ENCODE measurements at regions not wholly inside any gene's neighbourhood (a gene's known extent, or its start where the extent isn't known, plus 50 kb on each side); places are given as distances from the start of the nearest gene placed in this dataset.
A peak's percentile ranks its signal among the peaks of the same experiment; 100 is the strongest.

GRCh38 chr14:56422221-56422620 lies 157.4 kb upstream of the TMEM260 start:
- TF ChIP-seq CTCF (IDR thresholded peaks at IDR 0.05): no peak
- H3K27ac Mint-ChIP-seq: no peak overlapping the region
- Histone ChIP-seq H3K27me3 (ENCODE audit: control insufficient read depth in 2 of 2, insufficient read depth in 2 of 2, low read length in 2 of 2) (no peaks in the 10 kb centered on the region), H3K4me2 (replicated peaks; ENCODE audit: extremely low read depth, low read length, poor library complexity, severe bottlenecking) (no peak overlapping the region), H3K79me2 (ENCODE audit: insufficient read depth, low read length) (no peaks in the 10 kb centered on the region), H4K20me1 (ENCODE audit: insufficient read depth, low read length) (no peaks in the 10 kb centered on the region), H3K36me3 (replicated peaks in 1 of 2; ENCODE audit: control insufficient read depth in 1 of 2, insufficient read depth in 2 of 2, low read length in 2 of 2) (no peaks in the 10 kb centered on the region), H3K9ac (ENCODE audit: insufficient read depth, low read length, poor library complexity, severe bottlenecking) (no peak overlapping the region), H3K27ac (ENCODE audit: low read depth in 1 of 2, low read length in 2 of 2) (no peak overlapping the region), H3K4me3 (replicated peaks in 1 of 3; ENCODE audit: low read depth in 2 of 3, low read length in 3 of 3) (no peak overlapping the region), H2AFZ (ENCODE audit: insufficient read depth, low read depth, low read length, poor library complexity, severe bottlenecking) (no peak overlapping the region), H3K4me1 (ENCODE audit: control insufficient read depth in 1 of 2, insufficient read depth in 2 of 2, low read length in 2 of 2) (no peaks in the 10 kb centered on the region), H3K9me3 (replicated peaks in 1 of 2; ENCODE audit: control insufficient read depth in 1 of 2, insufficient read depth in 1 of 2, low read length in 2 of 2) (no peaks in the 10 kb centered on the region)
- H3K27me3 Mint-ChIP-seq (ENCODE audit: low read depth in 3 of 3): peaks cover 2 to 5% (median 3%) of the 10 kb centered on the region in 3 donors
- no peak overlapping the region for H3K4me3 Mint-ChIP-seq
- DNase-seq: no peak
- peaks cover 0 to 3% (median 0%) of the 10 kb centered on the region in 7 donors for H3K9me3 Mint-ChIP-seq
- intact Hi-C loops (cut with micrococcal nuclease): loop anchor here in 1 of 2 donors (5.0 kb wide), 1 partner anchor 715 kb away; no protein-coding TSS in a partner anchor
- WGBS (ENCODE audit: insufficient coverage): no CpG with 5 or more reads among the region's 2 CpGs
- peaks cover 2% of the 10 kb centered on the region for H3K4me1 Mint-ChIP-seq
- no peaks in the 10 kb centered on the region for H3K36me3 Mint-ChIP-seq

GRCh38 chr14:56422703-56423213 lies 156.8 kb upstream of the TMEM260 start:
- no peaks in the 10 kb centered on the region for H4K20me1 ChIP-seq (ENCODE audit: insufficient read depth, low read length)
- no CpG with 5 or more reads among the region's 1 CpG for WGBS (ENCODE audit: insufficient coverage)
- H3K36me3 ChIP-seq (replicated peaks in 1 of 2; ENCODE audit: control insufficient read depth in 1 of 2, insufficient read depth in 2 of 2, low read length in 2 of 2): no peaks in the 10 kb centered on the region
- H3K4me3 Mint-ChIP-seq: no peak overlapping the region
- peaks cover 2 to 3% (median 2%) of the 10 kb centered on the region in 3 donors for H3K27me3 Mint-ChIP-seq (ENCODE audit: low read depth in 3 of 3)
- H3K4me2 ChIP-seq (replicated peaks; ENCODE audit: extremely low read depth, low read length, poor library complexity, severe bottlenecking): no peak overlapping the region
- H3K4me1 ChIP-seq (ENCODE audit: control insufficient read depth in 1 of 2, insufficient read depth in 2 of 2, low read length in 2 of 2): no peaks in the 10 kb centered on the region
- peaks cover 2% of the 10 kb centered on the region for H3K4me1 Mint-ChIP-seq
- H3K27ac ChIP-seq (ENCODE audit: low read depth in 1 of 2, low read length in 2 of 2): no peak overlapping the region
- no peak overlapping the region for H3K9ac ChIP-seq (ENCODE audit: insufficient read depth, low read length, poor library complexity, severe bottlenecking)
- TF ChIP-seq CTCF (IDR thresholded peaks at IDR 0.05): peak; percentile 56
- no peak overlapping the region for H2AFZ ChIP-seq (ENCODE audit: insufficient read depth, low read depth, low read length, poor library complexity, severe bottlenecking)
- intact Hi-C loops (cut with micrococcal nuclease): loop anchor here in 1 of 2 donors (5.0 kb wide), 1 partner anchor 715 kb away; no protein-coding TSS in a partner anchor
- H3K9me3 Mint-ChIP-seq: peaks cover 0 to 3% (median 0%) of the 10 kb centered on the region in 7 donors
- DNase-seq: peak; percentile 15 to 30 (median 20)
- H3K27me3 ChIP-seq (ENCODE audit: control insufficient read depth in 2 of 2, insufficient read depth in 2 of 2, low read length in 2 of 2): no peaks in the 10 kb centered on the region
- H3K79me2 ChIP-seq (ENCODE audit: insufficient read depth, low read length): no peaks in the 10 kb centered on the region
- no peak overlapping the region for H3K4me3 ChIP-seq (replicated peaks in 1 of 3; ENCODE audit: low read depth in 2 of 3, low read length in 3 of 3)
- H3K36me3 Mint-ChIP-seq: no peaks in the 10 kb centered on the region
- no peaks in the 10 kb centered on the region for H3K9me3 ChIP-seq (replicated peaks in 1 of 2; ENCODE audit: control insufficient read depth in 1 of 2, insufficient read depth in 1 of 2, low read length in 2 of 2)
- H3K27ac Mint-ChIP-seq: no peak overlapping the region

All from CD14-positive monocyte (primary cell).